HG02852 (cell line): ENCODE measurements at regions not wholly inside any gene's neighbourhood (a gene's known extent, or its start where the extent isn't known, plus 50 kb on each side); places are given as distances from the start of the nearest gene placed in this dataset.

Source experiments
- ATAC-seq: cut with Tn5 transposase; IDR thresholded peaks from one replicate; pipeline ENCODE4 v1.9.1; 2021; ENCODE audit warnings: mild to moderate bottlenecking, moderate library complexity; ENCODE audit not compliant: unreplicated experiment

GRCh38 chr12:34188974-34189373 is 166.7 kb downstream of the ALG10 start:
- ATAC-seq, result no peak

- ATAC-seq, result no peak
These were observed 167.8 kb downstream of the ALG10 start for GRCh38 chr12:34190054-34190453.

DNA sequence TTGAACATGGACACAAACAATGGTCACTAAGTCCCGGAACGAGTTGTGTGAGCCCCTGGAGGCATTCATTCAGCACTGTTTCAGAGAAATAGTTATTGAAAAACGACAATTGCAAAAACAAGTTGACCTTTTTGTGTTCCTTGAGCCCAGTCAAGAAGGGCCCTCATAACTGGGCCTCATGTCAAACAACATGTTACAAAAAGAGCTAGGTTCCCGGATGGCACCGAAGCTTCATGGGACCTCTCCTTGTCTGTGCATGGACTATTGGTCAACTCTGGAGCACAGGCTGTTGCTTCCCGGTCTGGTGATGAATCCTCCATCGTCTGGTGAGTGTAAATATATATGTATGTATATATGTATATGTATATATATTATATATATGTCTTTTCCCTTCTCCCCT is 176.6 kb downstream of the ALG10 start:
- ATAC-seq, result no peak

DNA sequence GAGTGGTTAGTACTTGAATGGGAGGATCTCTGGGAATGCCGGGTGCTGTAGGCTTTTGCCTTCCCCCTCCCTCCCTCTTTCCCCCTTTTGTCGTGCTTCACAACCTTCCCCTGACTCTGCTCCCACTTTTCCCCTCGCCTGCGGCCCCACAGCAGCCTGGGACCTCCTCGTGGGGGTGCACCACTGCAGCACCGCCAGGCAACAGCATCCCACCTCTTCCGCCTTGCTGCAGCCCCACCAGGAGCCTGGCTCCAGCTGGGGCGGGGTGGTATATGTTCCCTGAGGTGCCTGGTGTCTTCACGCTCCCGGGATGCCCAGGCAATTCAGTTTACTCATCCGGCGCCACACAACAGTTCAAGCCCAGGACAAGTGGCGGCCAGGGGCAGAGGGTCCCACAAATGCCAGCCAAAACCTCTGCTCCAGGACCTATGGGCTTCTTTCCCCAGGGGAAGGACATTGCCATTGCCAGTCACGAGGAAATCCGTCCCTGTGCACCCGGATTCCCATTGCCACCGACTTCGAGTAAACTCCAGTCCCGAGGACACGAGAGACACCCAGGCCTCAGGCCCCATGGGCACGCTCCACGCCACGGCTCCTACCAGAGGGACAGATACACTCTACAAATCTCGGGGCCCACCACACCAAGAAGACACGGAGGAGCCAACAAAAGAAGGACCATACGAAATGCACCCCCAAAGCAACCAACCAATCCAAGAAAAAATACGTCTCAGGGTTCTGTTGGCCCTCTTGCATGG is 181.7 kb downstream of the ALG10 start:
- ATAC-seq, result no peak

DNA sequence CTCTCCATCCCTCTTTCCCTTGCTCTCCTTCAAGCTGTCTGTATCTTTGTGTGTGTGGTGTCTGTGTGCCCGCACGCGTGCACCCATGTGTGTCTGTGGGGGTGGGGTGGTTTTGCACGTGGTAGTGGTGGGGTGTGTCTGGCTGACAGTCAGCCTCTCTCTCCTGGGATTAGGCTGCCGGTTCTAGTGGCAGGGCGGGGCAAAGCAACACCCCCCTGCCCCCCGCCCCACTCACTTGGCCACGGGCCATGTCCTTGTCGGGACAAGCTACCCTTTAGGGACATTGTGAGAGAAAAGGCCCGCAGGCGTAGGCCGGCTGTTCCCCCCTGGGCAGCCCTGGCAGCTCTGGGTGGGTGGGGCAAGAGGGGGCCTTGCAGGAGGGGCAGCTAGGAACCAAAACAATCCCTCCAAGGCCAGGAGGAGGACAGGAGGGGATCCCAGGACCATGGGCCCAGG is 182.6 kb downstream of the ALG10 start:
- ATAC-seq, result no peak

GRCh38 chr12:34205401-34205800 is 183.1 kb downstream of the ALG10 start:
- no peak for ATAC-seq

GRCh38 chr12:34206061-34206785 is 183.9 kb downstream of the ALG10 start:
- ATAC-seq, result no peak

GRCh38 chr12:34207858-34208257 is 185.6 kb downstream of the ALG10 start:
- ATAC-seq, result no peak

DNA sequence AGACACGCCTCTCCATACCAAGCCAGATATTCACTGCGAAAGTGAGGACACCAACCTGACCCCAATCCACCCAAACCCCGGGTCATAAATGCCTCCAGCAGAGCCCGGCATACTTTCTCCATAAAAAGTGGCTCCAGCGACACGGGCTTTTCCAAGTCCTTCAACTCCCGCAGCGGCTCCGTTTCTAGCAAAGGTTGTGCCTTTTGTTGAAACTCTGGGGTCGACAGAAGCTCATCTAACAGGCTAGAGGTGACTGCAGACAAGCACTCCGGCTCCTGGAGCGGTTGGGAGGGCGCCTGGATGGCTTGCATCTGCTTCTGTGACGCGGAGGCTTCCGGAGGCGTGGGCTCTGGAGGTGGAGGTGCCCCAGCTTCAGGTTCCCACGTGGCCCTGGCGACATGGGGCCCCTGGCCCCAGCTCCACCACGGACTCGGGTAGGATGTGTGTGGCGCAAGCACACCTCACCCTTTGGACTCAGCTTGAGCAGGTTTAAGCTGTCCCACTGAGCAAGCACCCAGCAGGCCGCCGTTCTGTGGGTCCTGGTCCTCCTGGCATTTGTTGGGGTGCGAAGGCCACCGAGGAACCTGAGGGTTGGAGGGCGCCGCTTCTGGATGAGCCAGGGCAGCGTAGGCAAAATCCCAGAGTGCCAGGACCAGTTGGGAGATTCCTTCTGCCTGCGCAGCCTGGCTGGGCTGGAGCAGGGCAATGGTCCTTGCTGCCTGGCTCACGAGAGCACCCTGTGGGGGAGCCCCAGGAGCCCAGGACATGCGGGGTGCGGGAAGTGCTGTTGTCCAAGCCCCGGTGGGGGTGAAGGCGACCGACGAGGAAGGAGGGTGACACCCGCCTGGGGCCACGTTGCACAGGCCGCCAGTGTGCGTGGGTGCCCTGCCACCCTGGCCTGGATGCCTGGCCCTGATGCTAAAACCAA is 186.3 kb downstream of the ALG10 start:
- ATAC-seq, result no peak

DNA sequence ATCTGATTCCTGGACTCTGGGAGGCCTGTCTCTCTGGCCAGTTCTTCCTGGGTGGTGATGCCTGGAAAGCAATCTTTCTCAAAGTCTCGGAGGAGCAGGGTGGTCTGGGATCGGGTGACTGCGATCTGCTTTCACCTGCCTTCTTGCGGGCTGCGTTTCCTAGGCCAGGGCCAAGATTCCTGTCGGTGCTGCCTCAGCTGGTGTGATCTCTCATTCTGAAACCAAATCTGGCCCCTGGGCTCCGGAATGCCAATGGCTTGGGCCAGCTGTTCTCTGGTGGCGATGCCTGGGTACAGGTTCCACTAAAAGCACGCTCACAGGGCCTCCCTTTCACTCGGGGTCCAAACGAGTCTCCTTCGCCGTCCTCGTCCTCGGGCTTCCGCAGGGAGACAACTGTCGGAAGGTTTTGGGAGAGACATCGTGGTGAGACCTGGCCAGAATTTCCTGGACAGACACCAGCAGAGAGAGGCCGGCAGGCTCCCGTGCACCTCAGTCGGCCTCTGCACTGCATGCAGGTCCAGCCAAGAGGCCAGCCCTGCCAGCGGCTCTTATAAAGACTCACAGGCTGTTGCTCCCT is 187.1 kb downstream of the ALG10 start:
- ATAC-seq, result no peak

DNA sequence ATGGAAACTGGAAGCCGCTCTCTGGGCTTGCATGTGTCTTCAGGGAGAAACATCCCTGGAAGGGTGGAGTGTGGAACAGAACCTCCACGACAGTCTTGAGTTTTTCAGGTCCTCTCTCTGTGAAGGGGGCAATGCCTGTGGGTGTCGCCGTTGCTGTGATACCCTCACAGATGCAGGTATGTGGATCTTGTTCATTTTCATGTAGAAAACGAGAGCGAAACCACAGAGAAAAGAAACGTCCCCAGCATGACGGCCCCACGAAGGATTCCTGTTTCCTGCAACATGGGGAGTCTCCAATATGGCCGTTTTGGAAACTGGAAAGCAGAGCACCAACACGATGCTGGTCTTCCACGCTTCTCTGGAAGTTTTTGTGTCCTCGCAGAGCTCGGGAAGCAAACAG is 187.9 kb downstream of the ALG10 start:
- no peak for ATAC-seq

DNA sequence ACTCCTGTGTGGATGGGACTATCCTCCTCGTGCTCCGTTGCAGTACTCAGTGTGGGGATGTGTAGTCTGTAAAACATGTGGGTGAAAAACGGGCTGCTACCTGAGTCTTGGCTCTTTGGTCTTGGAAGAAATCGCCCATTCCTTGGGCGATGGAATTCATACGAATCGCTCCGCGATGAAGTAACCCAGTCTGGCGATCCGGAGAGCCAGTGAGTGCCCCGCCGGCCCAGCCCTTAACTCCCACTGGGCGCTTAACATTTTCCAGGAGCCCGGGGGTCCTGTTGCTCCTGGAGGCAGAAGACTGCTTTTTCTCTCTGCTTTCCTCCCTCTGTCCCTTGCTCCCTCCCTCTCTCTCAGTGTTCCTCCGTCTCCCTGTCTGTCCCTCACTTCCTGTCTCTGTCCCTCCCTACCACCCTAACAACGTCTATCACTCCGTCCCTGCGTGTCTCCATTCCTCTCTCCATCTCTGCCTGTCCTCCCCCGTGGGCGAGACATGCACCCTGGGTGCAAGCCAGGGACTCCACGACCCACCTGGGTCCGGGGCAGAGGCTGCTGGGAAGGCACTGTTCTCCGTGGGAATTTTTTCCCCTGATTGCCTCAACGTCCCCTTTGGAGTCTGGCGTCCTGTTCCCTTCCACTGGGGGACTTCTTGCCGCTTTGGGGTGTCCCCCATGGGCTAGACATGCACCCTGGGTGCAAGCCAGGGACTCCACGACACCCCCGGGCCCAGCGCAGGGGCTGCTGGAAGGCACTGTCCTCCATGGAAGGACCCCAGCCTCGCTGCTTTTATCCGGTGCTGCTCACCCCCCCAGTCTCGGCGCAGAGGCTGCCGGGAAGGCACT is 188.6 kb downstream of the ALG10 start:
- ATAC-seq, result no peak

DNA sequence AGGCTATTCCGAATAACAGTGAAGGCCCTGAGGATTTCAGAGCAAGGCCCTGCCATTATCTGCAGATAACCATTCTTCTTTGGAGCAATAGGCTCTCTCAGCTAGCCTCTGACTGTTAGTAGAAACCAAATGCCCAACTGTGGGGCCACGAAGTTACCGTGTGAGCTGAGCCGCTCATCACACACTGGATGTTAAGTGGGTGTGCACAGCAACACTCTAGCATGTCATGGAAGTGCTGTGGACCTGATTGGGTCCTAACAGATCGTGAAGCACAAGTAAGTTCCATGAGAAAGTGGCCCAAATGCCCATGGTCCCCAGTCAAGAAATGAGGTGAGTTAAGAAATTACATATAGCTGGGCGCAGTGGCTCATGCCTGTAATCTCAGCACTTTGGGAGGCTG is 190.4 kb downstream of the ALG10 start:
- ATAC-seq, result no peak

DNA sequence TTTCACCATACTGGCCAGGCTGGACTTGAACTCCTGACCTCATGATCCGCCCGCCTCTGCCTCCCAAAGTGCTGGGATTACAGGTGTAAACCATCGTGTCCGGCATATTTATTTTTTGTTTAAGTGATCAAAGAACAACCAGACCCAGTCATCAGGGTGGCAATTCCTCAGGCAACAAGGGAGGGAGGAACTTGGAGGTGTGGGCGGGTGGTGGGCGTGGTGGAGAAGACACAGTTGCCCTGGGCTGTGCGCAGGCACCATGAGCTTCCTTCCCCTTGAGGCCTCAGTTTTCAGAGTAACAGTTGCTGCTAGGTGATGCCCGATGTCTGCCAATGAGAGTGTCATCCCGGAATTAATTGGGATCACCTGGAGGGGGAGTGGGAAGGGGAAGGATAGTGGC is 191.7 kb downstream of the ALG10 start:
- no peak for ATAC-seq

- no peak for ATAC-seq
These were observed 193.1 kb downstream of the ALG10 start for GRCh38 chr12:34215213-34215892.

DNA sequence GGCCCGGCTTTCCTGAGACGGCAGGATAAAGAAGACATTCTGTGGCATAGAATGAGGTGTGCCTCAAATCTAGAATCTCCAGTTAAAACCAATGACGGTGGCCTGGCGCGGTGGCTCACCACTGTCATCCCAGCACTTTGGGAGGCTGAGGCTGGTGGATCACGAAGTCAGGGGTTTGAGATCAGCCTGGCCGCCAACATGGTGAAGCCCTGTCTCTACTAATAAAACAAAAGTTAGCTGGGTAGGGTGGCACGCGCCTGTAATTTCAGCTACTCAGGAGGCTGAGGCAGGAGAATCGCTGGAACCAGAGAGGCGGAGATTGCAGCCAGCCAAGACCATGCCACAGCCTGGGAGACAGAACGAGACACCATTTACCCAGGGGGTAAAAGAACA is 193.6 kb downstream of the ALG10 start:
- ATAC-seq, result no peak

DNA sequence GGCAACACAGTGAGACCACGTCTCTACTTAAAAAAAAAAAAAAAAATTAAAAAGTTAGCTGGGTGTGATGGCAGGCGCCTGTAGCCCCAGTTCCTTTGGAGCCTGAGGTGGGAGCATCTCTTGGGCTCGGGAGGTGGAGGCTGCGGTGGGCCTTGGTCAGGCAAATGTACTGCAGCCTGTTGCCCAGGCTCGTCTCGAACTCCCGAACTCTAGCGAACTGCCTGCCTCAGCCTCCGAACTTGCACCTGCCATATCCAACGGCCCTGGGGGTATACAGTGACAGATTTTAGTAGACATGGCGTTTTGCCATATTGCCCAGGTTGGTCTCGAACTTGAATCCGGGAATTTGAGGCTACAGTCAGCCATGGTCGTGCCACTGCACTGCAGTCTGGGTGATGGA is 195.4 kb downstream of the ALG10 start:
- no peak for ATAC-seq

DNA sequence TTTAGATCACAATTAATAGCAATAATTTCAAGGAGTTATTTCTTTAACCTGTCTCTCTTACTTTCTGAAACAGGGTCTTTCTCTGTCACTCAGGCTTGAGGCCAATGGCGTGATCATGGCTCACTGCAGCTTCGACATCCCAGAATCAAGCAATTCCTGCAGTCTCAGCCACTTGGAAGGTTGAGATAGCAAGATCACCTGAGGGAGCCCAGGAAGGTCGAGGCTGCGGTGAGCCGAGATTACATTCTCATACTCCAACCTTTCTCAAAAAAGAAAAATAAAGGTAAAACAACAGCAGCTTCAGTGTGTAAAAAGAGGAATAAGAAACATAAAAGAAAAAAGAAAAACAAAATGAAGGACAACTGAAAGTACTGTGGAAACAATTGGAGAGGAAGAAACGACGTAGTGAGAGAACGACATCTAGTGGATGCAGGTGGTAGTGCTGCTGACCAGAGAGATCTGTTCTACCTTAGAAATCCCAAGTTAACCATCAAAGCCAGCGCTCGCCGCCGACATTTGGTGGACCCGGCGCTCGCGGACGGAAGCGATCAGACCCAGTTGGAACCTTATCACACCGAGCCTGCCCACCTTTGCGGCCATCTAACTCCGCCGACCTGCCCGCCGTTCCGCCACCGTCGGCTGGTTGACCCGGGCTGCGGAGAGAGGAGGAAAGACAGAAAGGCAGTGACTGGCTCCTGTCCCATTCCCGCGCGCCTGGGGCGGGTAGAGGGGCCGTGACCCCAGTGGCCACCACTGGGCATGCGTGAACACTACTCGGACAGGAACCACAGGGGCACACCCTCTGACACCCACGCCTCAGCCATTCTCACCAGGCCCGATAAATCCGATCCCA is 196.1 kb downstream of the ALG10 start:
- peak; percentile 83 for ATAC-seq
